Mesendoderm (in vitro differentiated cells): ENCODE measurements at regions not wholly inside any gene's neighbourhood (a gene's known extent, or its start where the extent isn't known, plus 50 kb on each side); places are given as distances from the start of the nearest gene placed in this dataset.

Experiments
- DNase-seq: peaks from one replicate; pipeline ENCODE4 v3.0.0; 2013
- H2AK5ac ChIP-seq: 2 replicates; pipeline ENCODE4 v1.6.1; 2013; ENCODE audit warnings: low read length, inconsistent platforms
- H2BK120ac ChIP-seq: 2 replicates; pipeline ENCODE4 v1.6.1; 2013; ENCODE audit warnings: low read depth, mild to moderate bottlenecking, low read length, moderate library complexity, mixed read lengths
- H2BK15ac ChIP-seq: replicated peaks from 2 replicates; pipeline ENCODE4 v1.6.1; 2013; ENCODE audit warnings: low read depth, mild to moderate bottlenecking, moderate library complexity
- H2BK5ac ChIP-seq: 2 replicates; pipeline ENCODE4 v1.6.1; 2013; ENCODE audit warnings: low read length, inconsistent platforms
- H3K18ac ChIP-seq: 2 replicates; pipeline ENCODE4 v1.6.1; 2013; ENCODE audit warnings: mild to moderate bottlenecking, low read length, mixed read lengths
- H3K23ac ChIP-seq: one replicate; pipeline ENCODE4 v1.6.1; 2013; ENCODE audit warnings: low read length
- H3K27ac ChIP-seq: 2 replicates; pipeline ENCODE4 v1.5.1; 2013; ENCODE audit warnings: low read depth, mild to moderate bottlenecking, inconsistent platforms, low read length, moderate library complexity
- H3K27me3 ChIP-seq: 2 replicates; pipeline ENCODE4 v1.6.1; 2013; ENCODE audit warnings: low read length, control low read depth, mild to moderate bottlenecking, inconsistent platforms; ENCODE audit not compliant: insufficient read depth, poor library complexity
- H3K36me3 ChIP-seq: 2 replicates; pipeline ENCODE4 v1.6.1; 2013; ENCODE audit warnings: low read length, inconsistent platforms; ENCODE audit not compliant: control insufficient read depth, insufficient read depth
- H3K4ac ChIP-seq: one replicate; pipeline ENCODE4 v1.6.1; 2013; ENCODE audit warnings: low read depth, mild to moderate bottlenecking, low read length, moderate library complexity
- H3K4me1 ChIP-seq: 2 replicates; pipeline ENCODE4 v1.6.1; 2013; ENCODE audit warnings: low read depth, low read length, inconsistent platforms; ENCODE audit not compliant: control insufficient read depth
- H3K4me2 ChIP-seq: 2 replicates; pipeline ENCODE4 v1.6.1; 2013; ENCODE audit warnings: low read length
- H3K4me3 ChIP-seq: 2 replicates; pipeline ENCODE4 v1.5.1; 2013; ENCODE audit warnings: mild to moderate bottlenecking, low read length
- H3K56ac ChIP-seq: one replicate; pipeline ENCODE4 v1.6.1; 2013; ENCODE audit warnings: low read length
- H3K79me1 ChIP-seq: 2 replicates; pipeline ENCODE4 v1.6.1; 2013; ENCODE audit warnings: low read length, inconsistent platforms
- H3K79me2 ChIP-seq: 2 replicates; pipeline ENCODE4 v1.6.1; 2013; ENCODE audit warnings: mild to moderate bottlenecking, low read length; ENCODE audit not compliant: control insufficient read depth, insufficient read depth
- H3K9ac ChIP-seq: 2 replicates; pipeline ENCODE4 v1.6.1; 2013; ENCODE audit warnings: low read length, inconsistent platforms
- H4K5ac ChIP-seq: one replicate; pipeline ENCODE4 v1.6.1; 2013; ENCODE audit warnings: low read length
- H4K8ac ChIP-seq: one replicate; pipeline ENCODE4 v1.6.1; 2013; ENCODE audit warnings: low read depth, mild to moderate bottlenecking, control low read depth, low read length, moderate library complexity
- WGBS: extraction: QIAGEN DNeasy Blood & Tissue Kit; methylation state at CpG from one replicate; pipeline ENCODE4 v1.1.7; 2013; ENCODE audit warnings: low lambda C conversion rate, missing lambda C conversion rate; ENCODE audit not compliant: insufficient coverage; ENCODE audit errors: extremely low coverage; 5-methylcytosine and 5-hydroxymethylcytosine counted together

- Histone ChIP-seq H2BK5ac (no peak overlapping the region), H3K4me3 (no peak overlapping the region), H3K18ac (no peak overlapping the region), H3K27me3 (no peaks in the 10 kb centered on the region), H3K4me2 (no peak overlapping the region), H2BK15ac (no peak overlapping the region), H4K5ac (no peak overlapping the region), H3K79me1 (no peaks in the 10 kb centered on the region), H3K9ac (no peak overlapping the region), H3K79me2 (no peaks in the 10 kb centered on the region), H3K23ac (no peak overlapping the region), H2BK120ac (no peak overlapping the region), H3K36me3 (no peaks in the 10 kb centered on the region), H2AK5ac (no peak overlapping the region), H3K27ac (no peak overlapping the region), H4K8ac (no peak overlapping the region), H3K4ac (no peak overlapping the region), H3K56ac (no peak overlapping the region), H3K4me1 (no peaks in the 10 kb centered on the region)
- no CpG with 5 or more reads among the region's 9 CpGs for WGBS
- no peak for DNase-seq
Observed at GRCh38 chr2:8548065-8548618, 133.7 kb upstream of the ID2 start.

DNA sequence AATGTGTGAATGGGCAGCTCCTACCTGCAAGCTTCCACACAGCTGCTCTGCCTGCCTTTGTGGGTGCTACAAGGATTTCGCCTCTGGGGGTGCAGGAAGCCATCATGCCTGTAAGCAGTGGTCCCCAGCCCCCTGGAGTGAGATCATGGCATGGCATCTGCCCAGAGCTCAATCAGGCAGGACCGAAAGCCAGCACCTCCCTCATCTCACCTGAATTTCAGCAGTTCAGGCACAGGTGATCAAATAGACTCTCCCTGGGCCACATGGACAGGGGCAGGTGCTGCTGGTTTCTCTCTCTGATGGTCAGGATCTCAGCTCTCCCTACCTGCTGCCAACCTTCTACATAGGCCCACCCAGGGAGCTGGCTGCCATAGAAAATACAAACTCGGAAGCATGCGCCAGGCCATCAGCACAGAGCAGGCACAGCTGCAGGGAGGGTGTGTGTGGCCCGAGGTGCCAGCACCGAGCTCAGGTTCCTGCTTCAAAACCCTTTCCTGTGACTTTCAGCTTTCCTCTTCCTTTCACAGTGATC, 133.2 kb upstream of the ID2 start:
- Histone ChIP-seq H2BK120ac (no peak overlapping the region), H2BK15ac (no peak overlapping the region), H3K27me3 (no peaks in the 10 kb centered on the region), H3K4ac (no peak overlapping the region), H4K8ac (no peak overlapping the region), H2BK5ac (no peak overlapping the region), H2AK5ac (no peak overlapping the region), H3K79me1 (no peaks in the 10 kb centered on the region), H3K36me3 (no peaks in the 10 kb centered on the region), H3K79me2 (no peaks in the 10 kb centered on the region), H3K27ac (no peak overlapping the region), H4K5ac (no peak overlapping the region), H3K4me2 (no peak overlapping the region), H3K4me1 (no peaks in the 10 kb centered on the region), H3K9ac (no peak overlapping the region), H3K18ac (no peak overlapping the region), H3K56ac (no peak overlapping the region), H3K23ac (no peak overlapping the region), H3K4me3 (no peak overlapping the region)
- DNase-seq, result no peak
- WGBS, result no CpG with 5 or more reads among the region's 6 CpGs

DNA sequence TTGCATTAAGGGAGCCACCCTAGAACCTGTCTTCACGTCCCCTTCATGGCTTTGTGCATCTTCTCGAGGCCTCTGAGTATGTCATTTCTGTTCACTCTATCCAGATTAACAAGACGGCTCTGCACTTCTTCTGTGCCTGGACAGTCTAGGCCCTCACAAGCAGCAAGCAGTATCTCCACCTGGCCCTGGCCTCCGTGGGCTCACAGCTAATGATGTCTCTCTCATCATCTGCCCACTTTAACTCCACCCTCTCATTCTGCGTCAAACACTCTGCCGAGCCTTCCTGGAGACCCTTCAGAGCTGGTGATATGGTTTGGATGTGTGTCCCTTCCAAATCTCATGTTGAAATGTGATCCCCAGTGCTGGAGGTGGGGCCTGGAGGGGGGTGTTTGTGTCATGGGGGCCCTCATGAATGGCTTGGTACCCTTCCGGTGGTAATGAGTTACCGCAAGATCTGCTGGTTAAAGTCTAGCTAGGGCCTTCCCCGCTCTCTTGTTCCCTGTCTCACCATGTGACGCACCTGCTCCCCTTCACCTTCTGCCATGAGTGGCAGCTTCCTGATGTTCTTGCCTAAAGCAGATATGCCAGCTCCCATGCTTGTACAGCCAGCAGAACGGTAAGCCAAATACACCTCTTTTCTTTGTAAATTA, 132.5 kb upstream of the ID2 start:
- no peak overlapping the region for H2BK120ac ChIP-seq
- no peaks in the 10 kb centered on the region for H3K79me1 ChIP-seq
- H2AK5ac ChIP-seq, result no peak overlapping the region
- H3K4ac ChIP-seq, result no peak overlapping the region
- no peak overlapping the region for H3K9ac ChIP-seq
- DNase-seq, result no peak
- H3K79me2 ChIP-seq, result no peaks in the 10 kb centered on the region
- WGBS, result no CpG with 5 or more reads among the region's 11 CpGs
- H3K4me3 ChIP-seq, result no peak overlapping the region
- H3K56ac ChIP-seq, result no peak overlapping the region
- no peaks in the 10 kb centered on the region for H3K36me3 ChIP-seq
- no peak overlapping the region for H3K27ac ChIP-seq
- H3K23ac ChIP-seq, result no peak overlapping the region
- no peak overlapping the region for H4K5ac ChIP-seq
- H3K27me3 ChIP-seq, result no peaks in the 10 kb centered on the region
- H2BK15ac ChIP-seq, result no peak overlapping the region
- H3K4me1 ChIP-seq, result no peaks in the 10 kb centered on the region
- no peak overlapping the region for H3K18ac ChIP-seq
- no peak overlapping the region for H4K8ac ChIP-seq
- no peak overlapping the region for H2BK5ac ChIP-seq
- no peak overlapping the region for H3K4me2 ChIP-seq

- no peaks in the 10 kb centered on the region for H3K36me3 ChIP-seq
- no peak overlapping the region for H2AK5ac ChIP-seq
- no peak overlapping the region for H3K9ac ChIP-seq
- H3K4ac ChIP-seq, result no peak overlapping the region
- no peak overlapping the region for H2BK5ac ChIP-seq
- no CpG with 5 or more reads among the region's 4 CpGs for WGBS
- H3K56ac ChIP-seq, result no peak overlapping the region
- H3K4me3 ChIP-seq, result no peak overlapping the region
- H2BK15ac ChIP-seq, result no peak overlapping the region
- no peaks in the 10 kb centered on the region for H3K79me1 ChIP-seq
- H3K79me2 ChIP-seq, result no peaks in the 10 kb centered on the region
- H4K8ac ChIP-seq, result no peak overlapping the region
- H3K4me1 ChIP-seq, result no peaks in the 10 kb centered on the region
- no peak overlapping the region for H3K27ac ChIP-seq
- no peak overlapping the region for H3K4me2 ChIP-seq
- no peaks in the 10 kb centered on the region for H3K27me3 ChIP-seq
- no peak overlapping the region for H4K5ac ChIP-seq
- no peak for DNase-seq
- H3K23ac ChIP-seq, result no peak overlapping the region
- H2BK120ac ChIP-seq, result no peak overlapping the region
- H3K18ac ChIP-seq, result no peak overlapping the region
Observed at GRCh38 chr2:8549942-8550341, 131.9 kb upstream of the ID2 start.

DNA sequence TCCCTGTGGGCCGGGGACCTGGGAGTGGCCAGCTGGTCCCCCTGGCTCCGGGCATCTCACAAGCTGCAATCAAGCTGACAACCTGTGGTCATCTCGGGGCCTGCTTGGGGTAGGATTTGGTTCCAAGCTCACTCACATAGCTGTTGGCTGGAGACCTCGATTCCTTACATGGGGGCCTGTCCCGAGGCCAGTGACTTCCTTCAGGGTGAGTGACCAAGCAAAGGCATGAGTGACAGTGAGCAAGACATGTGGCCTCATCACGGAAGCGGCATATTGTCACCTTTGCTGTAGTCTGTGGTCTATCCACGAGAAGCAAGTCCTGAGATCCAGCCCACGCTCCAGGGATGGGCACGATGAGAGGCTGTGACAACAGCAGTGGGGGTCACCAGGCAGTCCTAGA, 131.4 kb upstream of the ID2 start:
- H3K23ac ChIP-seq, result no peak overlapping the region
- no peak overlapping the region for H3K18ac ChIP-seq
- H3K4me1 ChIP-seq, result no peaks in the 10 kb centered on the region
- no peak overlapping the region for H2BK120ac ChIP-seq
- H2BK15ac ChIP-seq, result no peak overlapping the region
- H3K4ac ChIP-seq, result no peak overlapping the region
- H3K79me2 ChIP-seq, result no peaks in the 10 kb centered on the region
- no peak for DNase-seq
- no CpG with 5 or more reads among the region's 10 CpGs for WGBS
- no peak overlapping the region for H2AK5ac ChIP-seq
- no peak overlapping the region for H3K4me2 ChIP-seq
- H3K79me1 ChIP-seq, result no peaks in the 10 kb centered on the region
- no peak overlapping the region for H3K9ac ChIP-seq
- H2BK5ac ChIP-seq, result no peak overlapping the region
- no peaks in the 10 kb centered on the region for H3K36me3 ChIP-seq
- no peaks in the 10 kb centered on the region for H3K27me3 ChIP-seq
- H4K5ac ChIP-seq, result no peak overlapping the region
- no peak overlapping the region for H4K8ac ChIP-seq
- no peak overlapping the region for H3K56ac ChIP-seq
- no peak overlapping the region for H3K27ac ChIP-seq
- no peak overlapping the region for H3K4me3 ChIP-seq
